ENCODE measurements at regions not wholly inside any gene's neighbourhood (a gene's known extent, or its start where the extent isn't known, plus 50 kb on each side); places are given as distances from the start of the nearest gene placed in this dataset.

DNA sequence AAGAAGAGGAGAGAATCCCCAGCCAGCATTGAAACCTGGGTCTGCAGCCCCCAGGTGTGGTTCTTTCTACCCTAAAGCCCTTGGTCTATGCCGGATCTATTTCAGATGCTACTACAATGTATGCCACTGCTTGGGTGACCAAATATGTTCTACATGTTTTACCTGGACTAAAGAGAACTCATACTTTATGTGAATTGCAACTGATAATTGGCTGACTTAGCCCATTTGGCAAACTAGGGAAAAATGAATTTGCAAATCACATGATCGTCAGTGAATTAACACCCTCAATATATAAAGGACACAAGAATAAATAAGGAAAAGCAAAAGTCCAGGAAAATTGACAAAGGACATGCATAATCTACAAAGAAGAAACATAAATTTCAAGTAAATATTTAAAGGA is 308.8 kb upstream of the IRX2 start:
- intact Hi-C loops (cut with micrococcal nuclease) = no loop called here

GRCh38 chr5:3059488-3059887 is 308.0 kb upstream of the IRX2 start:
- intact Hi-C loops (cut with micrococcal nuclease) = no loop called here

GRCh38 chr5:3058942-3059341 is 307.5 kb upstream of the IRX2 start:
- intact Hi-C loops (cut with micrococcal nuclease) = no loop called here

DNA sequence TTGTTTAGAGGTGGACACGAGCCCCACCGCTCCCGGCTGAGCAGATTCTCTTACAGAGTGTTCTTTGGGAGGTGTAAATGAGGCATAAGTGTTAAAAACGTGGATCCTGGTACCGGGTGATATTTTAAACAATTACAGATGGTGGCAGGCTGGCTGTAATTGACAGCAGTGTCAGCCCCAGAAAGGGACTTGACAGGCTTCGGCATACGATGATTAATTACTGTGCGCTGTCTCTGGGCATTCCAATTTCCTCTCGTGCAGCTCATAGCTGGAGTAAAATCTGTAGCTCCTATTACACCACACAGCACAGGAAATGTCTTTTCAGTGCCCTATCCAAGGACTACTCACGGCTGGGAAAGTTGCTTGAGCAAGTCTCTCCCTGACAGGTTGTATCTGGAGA is 305.4 kb upstream of the IRX2 start:
- intact Hi-C loops (cut with micrococcal nuclease) = no loop called here

GRCh38 chr5:3051400-3051799 is 299.9 kb upstream of the IRX2 start:
- intact Hi-C loops (cut with micrococcal nuclease) = no loop called here

- intact Hi-C loops (cut with micrococcal nuclease) = no loop called here
These were observed 299.4 kb upstream of the IRX2 start for GRCh38 chr5:3050863-3051262.

DNA sequence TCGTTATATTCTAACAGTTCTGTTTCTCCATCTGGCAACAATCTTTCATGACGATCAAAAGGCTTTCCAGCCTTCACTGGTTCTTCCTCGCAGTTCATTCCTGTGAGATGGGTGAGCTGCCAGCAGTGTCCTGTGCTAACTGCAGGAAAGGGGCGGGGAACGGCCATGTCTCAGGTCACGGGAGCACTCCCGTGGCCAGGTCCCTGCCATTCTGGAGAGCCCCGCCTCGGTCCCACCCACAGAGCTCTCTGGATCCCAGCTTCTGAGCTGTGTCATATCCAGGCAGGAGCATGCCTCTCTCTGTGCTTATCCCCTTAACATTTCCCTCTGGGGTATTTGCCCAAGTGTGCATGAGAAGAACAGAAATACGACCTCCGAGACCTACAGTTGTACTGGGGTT is 297.8 kb upstream of the IRX2 start:
- intact Hi-C loops (cut with micrococcal nuclease) = no loop called here

DNA sequence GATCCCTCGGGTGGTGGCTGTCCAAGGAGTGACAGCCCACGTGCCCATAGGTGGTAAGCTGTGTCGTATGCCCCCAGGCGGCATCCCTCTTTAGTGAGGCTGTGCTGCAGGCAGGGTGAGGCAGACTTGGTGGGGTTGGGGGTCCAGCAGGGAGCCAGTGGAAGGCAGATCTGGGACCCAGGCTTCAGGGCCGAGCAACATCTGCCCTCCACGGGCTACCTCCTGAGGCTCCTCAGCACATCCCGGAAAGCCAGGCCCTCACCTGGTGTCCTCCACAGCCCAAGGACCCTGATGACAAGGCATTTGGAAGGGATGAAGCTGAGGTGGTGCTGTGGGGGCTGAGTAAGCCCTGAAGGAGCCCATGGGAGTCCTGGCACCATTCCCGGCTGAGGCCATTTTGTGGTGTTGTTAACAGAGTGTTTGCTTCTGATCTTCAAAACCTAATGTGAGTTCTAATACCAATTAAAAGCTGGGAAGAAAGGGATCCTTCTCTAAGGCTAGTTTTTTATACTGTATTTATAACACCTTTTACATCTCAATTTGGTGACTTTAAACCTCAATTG is 295.8 kb upstream of the IRX2 start:
- intact Hi-C loops (cut with micrococcal nuclease) = no loop called here

DNA sequence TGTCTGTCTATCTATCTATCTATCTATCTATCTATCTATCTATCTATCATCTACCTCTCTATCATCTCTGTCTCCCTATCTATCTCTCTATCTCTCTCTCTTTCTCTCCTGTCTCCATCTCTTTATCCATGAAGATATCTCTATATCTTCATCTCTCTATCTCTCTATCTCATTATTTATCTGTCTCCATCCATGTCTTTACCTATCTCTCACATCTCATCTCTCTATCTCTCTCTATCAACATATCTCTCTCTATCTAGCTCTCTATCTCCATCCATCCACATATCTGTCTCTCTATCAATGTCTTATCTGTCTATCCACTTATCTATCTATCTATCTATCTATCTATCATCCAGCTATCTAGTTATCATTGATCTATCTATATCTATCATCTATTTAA is 292.1 kb upstream of the IRX2 start:
- intact Hi-C loops (cut with micrococcal nuclease) = no loop called here

DNA sequence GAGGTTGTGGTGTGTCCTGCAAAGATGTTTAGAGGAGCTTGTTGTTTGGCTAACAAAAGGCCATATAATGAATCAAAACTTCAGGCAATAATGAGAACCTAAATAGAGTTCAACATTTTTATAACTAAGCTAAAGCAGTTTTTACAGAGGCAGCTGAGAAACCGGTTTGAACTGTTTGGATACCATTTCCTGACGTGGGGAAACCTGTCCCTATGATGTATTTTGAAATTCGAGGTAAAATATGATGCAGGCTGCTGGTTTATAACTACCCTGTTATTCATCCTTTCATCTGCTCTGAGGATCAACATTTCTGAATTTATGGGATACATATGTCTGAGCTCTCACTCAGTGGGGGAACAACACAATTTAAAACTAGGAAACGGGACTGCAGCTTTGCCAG is 289.5 kb upstream of the IRX2 start:
- intact Hi-C loops (cut with micrococcal nuclease) = no loop called here

GRCh38 chr5:3036041-3036788 is 284.7 kb upstream of the IRX2 start:
- intact Hi-C loops (cut with micrococcal nuclease) = no loop called here

DNA sequence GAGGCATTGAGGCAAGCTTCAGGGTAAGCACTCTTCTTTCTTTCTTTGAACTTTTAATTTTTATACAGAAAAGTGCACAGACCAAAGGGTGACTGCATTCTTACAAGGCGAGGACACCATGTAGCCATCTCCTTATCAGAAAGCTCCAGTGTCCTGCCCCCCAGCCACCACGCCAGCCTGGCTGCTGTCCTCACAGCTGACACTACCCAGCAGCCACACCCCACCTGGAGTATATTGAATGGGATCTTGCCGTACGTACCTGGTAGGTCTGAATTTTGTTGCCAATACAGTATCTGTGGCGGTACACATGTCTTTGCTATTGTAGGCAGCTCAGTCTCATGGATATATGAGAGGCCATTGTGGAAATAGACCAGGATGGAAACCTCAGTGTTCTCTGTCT is 284.0 kb upstream of the IRX2 start:
- intact Hi-C loops (cut with micrococcal nuclease) = no loop called here

DNA sequence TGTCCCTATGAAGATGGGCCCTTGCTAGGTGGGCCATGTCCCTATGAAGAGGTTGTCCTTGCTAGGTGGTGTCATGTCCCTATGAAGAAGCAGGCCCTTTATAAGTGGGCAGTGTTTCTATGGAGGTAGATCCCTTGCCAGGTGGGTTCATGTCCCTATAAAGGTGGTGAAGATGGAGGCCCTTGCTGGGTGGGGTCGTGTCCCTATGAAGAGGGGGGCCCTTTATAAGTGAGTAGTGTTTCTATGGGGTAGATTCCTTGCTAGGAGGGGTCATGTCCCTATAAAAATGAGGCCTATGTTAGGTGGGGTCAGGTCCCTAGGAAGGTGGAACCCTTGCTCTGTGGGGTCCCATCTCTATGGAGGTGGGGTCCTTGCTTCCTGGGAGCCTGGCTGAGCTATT is 283.4 kb upstream of the IRX2 start:
- intact Hi-C loops (cut with micrococcal nuclease) = no loop called here

DNA sequence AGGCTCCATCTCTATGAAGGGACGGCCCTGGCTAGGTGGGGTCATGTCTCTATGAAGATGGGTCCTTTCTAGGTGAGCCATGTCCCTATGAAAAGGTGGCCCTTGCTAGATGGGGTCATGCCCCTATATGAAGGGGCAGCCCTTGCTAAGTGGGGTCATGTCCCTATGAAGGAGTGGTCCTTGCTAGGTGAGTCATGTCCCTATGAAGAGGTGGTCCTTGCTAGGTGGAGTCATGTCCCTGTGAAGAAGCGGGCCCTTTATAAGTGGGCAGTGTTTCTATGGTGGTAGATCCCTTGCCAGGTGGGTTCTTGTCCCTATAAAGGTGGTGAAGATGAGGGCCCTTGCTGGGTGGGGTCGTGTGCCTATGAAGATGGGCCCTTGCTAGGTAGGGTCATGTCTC is 283.0 kb upstream of the IRX2 start:
- intact Hi-C loops (cut with micrococcal nuclease) = no loop called here

DNA sequence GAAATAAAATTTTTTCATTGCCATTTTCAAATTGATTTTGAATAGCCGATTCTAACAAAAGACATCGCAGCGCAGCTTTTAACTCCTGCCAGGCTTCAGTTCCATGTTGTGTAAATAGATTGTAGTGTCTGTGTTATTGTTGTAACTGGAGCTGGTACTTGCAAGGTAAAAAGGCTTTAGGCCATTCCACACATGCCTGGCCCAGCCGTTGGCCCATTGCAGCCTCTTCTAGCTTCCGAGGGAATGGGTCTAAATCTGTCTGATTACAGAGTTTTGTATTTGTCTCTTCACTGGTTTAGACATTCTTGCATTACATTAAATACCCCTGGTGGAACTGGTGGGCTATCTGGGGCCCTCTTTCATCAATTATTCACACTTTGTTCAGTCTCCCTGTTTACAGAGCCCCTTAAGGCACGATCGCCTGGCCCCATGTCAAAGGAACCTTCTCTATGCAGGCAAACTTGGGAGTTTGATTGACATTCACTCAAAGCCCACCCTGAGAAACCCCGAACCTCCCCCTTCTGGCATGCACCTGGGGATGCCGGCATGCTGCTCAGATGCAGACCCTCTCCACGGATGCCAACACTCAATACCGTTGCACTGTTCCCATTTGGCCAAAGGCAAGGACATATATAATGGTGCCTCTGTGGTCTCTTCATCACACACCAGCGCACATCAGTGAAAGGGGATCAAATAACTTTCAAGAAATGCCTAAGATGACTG is 281.7 kb upstream of the IRX2 start:
- intact Hi-C loops (cut with micrococcal nuclease) = no loop called here

- intact Hi-C loops (cut with micrococcal nuclease) = no loop called here
These were observed 281.0 kb upstream of the IRX2 start for GRCh38 chr5:3032513-3032912.

DNA sequence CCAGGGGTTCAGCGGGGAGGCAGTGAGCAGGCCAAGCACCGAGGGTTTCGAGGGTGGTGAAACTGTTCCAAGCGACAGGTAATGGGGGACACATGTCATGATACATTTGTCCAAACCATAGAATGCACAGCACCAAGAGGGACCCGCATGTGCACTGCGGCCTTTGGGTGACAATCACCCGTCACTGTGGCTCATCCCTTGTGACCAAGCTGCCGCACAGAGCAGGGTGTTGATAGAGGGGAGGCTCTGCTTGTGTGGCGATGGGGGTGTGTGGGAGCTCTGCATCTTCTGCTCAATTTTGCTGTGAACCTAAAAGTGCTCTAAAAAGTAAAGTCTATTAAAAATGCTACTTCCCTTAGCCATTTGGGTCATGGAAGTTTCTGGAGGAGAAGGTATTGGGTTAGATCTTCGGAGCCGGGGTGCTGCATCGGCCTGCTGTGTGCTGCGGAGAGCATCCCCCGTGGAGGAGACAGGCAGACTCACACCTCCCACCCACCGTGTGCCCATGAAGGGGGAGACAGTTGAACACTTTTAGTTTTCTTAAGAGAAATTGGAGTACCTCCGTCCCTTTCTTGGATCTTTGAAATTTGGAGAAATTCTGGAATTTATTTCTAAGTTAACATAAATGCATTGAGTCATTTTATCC is 280.4 kb upstream of the IRX2 start:
- intact Hi-C loops (cut with micrococcal nuclease) = no loop called here

DNA sequence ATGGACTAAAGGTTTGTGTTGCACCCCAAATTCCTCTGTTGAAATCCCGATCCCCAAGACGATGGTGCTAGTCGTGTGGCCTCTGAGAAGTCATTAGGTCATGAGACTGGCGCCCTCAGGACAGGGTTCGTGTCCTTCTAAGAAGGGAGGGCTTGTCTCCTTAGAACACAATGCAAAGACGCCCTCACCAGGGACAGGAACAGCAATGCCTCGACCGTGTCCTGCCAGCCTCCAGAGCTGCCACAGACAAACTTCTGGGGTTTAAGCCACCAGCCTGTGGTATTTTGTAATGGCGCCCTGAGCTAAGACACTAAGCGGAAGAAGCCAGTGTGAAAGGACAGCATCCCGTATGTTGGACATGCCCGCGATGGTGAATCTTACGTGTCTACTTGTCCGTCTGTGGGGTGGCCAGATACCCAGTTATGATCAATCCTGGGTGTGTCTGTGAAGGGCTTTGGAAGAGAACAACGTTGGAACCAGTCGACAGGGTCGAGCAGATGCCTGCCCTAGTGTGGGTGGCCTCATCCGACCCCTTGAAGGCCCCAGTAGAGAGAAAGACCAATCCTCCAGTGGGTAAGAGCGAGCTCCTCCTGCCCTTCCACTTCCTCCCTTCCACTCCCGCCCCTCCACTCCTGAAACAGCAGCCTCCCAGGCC is 279.2 kb upstream of the IRX2 start:
- intact Hi-C loops (cut with micrococcal nuclease) = no loop called here

GRCh38 chr5:3029396-3029795 is 277.9 kb upstream of the IRX2 start:
- intact Hi-C loops (cut with micrococcal nuclease) = no loop called here

DNA sequence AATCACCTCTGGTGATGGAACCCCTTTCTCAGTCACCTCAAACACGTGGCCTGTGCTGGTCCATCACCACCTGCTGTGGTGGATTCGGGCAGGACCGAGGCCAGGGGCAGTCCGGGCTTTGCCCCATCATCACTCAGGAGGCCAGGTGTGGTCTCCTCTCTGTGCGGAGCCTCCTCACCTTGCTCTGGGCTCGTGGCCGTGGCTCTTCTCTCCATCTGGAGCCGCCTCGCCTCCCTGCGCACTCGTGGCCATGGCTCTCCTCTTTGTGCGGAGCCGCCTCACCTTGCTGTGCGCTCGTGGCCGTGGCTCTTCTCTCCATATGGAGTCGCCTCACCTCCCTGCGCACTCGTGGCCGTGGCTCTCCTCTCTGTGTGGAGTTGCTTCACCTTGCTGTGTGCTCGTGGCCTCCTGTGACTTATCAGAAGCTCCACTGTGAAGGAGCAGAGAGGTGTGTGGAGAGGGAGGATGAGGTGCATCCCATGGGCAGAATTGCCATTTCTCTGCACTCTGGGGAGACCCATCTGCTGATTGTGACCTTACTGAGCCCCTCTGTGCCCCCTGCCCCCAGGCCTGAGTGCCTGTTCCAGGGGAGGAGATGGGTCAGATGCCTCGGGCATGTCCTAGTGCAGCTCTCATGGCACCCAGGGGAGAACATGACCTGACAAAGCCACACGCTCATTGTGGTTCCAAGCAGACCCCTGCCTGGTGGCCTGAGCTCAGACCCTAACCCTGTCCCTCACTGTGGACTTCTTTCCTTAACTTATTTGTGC is 276.6 kb upstream of the IRX2 start:
- intact Hi-C loops (cut with micrococcal nuclease) = no loop called here

All from T-helper 2 cell treated with Interferon-gamma antibody and Interleukin-4, amounts not matched to agents 100 ng/mL and 5 ng/mL, for 36 hours (primary cell).